Jurkat, Clone E6-1 (cell line): ENCODE measurements at regions not wholly inside any gene's neighbourhood (a gene's known extent, or its start where the extent isn't known, plus 50 kb on each side); places are given as distances from the start of the nearest gene placed in this dataset.

Experiments used
- DNase-seq: peaks from one replicate; pipeline ENCODE4 v3.0.0-alpha.2; 2011; ENCODE audit warnings: low read depth, low spot score
- H3K4me3 ChIP-seq: 2 replicates; pipeline ENCODE4 v1.5.1; 2011; ENCODE audit warnings: mild to moderate bottlenecking, low read length, control low read depth, moderate library complexity

DNA sequence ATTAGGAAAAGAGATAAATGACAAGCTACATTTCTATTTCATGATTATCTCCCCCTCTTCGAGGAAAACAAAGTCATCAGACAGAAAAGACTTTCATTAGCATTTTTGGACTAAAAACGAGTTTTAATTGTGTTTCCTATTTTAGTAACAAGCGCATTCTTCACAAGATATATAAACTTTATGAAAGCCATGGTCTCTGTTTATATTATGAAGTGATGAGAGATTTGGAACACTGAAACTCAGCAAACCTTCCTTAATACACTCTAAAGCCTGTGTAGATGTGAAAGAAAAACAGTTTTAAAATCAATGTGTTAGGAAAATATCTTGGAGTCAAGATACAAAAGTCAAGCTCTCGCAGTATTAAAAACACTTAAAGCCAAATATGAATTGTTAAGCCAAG, 539.1 kb downstream of the LRFN5 start:
- DNase-seq = no peak
- H3K4me3 ChIP-seq = no peak overlapping the region

GRCh38 chr14:42143114-42143513, 536.4 kb downstream of the LRFN5 start:
- DNase-seq = no peak

DNA sequence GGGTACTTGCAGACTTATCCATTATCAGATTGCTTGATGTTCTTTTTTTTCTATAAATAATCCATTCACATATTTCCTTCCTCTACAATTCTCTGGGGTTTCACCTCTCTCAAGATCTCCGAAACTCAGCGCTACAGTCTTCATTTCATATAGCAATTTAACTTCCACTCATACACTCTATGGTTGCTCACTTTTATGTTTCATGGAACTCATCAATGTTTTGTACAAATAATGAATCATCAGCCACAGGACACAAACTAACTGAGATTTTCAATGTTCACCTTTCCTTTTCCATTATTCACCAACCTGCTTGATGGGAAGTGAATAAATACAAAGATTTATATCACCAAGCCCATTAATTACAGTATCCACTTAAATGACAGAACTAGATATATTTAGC, 534.7 kb downstream of the LRFN5 start:
- H3K4me3 ChIP-seq = no peak overlapping the region
- DNase-seq = no peak

More at GRCh38 chr14:42143114-42143513, 536.4 kb downstream of the LRFN5 start:
- H3K4me3 ChIP-seq = no peak overlapping the region

DNA sequence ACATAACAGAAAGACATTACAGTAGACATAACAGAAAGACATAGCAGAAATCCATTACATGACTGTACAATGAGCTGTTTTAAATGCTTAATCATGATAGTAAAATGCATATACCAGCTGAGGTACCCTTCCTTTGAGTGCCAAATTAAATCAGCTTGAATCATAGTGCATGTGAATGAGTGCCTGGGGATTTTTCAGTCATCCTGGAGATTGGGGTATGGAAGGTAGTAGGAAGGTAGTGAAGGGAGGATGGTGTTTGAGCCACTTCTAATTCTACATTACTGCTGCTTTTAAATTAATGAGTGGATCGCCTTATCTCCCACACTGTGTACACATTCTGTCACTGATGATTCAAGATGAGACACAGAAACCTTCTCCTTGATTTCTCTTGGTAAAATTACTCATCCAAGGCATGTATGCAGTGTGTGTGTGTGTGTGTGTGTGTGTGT, 534.2 kb downstream of the LRFN5 start:
- no peak overlapping the region for H3K4me3 ChIP-seq
- DNase-seq = no peak

- no peak overlapping the region for H3K4me3 ChIP-seq
- no peak for DNase-seq
Measured at GRCh38 chr14:42140001-42140400, 533.3 kb downstream of the LRFN5 start.

DNA sequence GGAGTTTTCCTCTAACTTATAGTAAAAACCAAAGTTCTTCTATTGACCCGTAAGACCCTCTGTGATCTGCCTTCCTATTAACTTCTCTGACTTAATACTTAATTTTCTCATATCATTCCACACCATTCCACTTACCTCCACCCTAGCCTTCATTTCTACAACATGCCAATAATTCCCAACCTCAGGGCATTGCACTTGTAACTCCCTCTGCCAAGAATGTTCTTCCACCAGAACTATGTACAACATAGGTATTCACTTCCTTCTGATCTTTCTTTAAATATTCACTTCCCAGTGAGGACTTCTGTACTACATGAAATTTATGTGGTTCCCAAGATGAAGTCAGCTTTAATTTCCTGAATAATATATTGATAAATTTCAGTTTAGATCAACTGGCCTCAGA, 531.7 kb downstream of the LRFN5 start:
- no peak overlapping the region for H3K4me3 ChIP-seq
- DNase-seq = no peak

- no peak overlapping the region for H3K4me3 ChIP-seq
- no peak for DNase-seq
Measured at GRCh38 chr14:42130815-42131214, 524.1 kb downstream of the LRFN5 start.

DNA sequence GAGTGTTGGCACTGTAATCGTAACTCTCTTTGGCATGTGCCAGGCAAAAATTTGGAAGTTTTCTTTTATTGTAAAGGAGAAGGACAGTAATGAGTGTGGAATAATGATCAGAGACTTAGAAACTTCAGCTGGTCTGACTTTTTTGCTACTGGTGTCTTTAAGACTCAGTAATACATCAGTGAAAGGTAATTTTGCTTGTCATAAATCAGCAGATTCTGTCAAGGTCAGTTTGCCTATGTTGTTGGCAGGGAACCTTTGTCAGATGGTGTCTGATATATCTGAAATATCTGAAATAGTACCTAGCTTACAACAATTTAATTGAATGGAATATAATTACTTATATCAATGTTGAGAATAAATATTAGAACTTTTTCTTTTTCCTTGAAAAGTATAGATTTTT, 516.9 kb downstream of the LRFN5 start:
- H3K4me3 ChIP-seq = no peak overlapping the region
- no peak for DNase-seq

- no peak for DNase-seq
- no peak overlapping the region for H3K4me3 ChIP-seq
Measured at GRCh38 chr14:42113358-42114069, 506.8 kb downstream of the LRFN5 start.

- DNase-seq = no peak
Measured at GRCh38 chr14:42112108-42112507, 505.4 kb downstream of the LRFN5 start.

DNA sequence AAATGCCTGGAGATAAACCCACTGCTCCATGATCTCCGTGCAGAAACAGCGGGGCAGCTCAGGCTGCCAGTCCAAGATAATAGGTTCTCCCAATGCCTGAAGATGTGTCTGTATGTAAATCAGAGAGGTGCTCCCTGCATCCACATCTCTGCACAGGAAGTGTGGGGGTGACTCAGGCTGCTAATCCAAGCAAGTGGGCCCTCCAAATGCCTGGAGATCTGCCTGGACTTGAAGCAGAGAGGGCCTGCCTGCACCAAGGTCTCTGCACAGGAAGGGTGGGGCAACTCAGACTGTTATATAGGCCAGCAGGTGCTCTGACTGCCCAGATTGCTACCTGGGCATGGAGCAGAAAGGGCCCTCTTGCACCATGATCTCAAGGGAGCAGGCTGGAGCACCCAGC, 504.7 kb downstream of the LRFN5 start:
- no peak overlapping the region for H3K4me3 ChIP-seq
- DNase-seq = no peak

More at GRCh38 chr14:42112108-42112507, 505.4 kb downstream of the LRFN5 start:
- no peak overlapping the region for H3K4me3 ChIP-seq

DNA sequence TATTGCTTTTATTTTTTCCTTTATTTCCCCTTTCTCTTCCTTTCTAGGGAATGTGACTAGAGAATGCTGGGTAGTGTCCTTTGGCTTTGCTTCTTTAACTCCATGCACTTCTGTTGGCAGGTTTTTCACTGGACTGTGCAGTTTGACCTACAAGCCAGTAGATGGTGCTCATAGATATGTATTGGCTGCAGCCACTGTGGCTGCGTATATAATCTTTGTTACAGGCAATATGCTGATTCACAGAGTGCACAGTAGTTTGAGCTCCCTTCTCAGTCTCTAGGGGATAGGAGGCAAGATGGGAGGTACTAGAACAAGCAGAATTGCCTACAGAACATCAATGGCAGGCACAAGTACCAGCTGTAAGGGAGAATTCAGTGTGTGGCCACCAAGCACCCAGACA, 503.5 kb downstream of the LRFN5 start:
- DNase-seq = no peak
- no peak overlapping the region for H3K4me3 ChIP-seq

DNA sequence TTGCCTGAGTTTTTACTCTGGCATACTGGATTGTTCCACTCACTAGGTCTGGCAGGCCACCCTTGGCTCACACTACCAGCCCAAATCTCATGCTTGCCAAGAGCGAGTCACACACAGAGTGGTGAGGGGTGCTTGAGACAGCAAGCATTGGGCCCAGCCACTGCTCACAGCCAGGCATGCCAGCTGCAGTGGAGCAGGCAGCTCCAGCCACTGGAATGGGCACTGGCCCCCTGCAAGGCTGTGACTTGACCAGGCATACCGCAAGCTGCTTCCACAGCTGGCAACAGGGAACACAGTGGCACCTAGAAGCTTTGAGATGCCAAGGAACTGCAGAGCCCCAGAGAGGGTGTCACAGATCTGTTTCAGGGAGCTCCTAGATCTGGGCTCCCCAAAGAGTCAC, 488.5 kb downstream of the LRFN5 start:
- no peak overlapping the region for H3K4me3 ChIP-seq
- no peak for DNase-seq

DNA sequence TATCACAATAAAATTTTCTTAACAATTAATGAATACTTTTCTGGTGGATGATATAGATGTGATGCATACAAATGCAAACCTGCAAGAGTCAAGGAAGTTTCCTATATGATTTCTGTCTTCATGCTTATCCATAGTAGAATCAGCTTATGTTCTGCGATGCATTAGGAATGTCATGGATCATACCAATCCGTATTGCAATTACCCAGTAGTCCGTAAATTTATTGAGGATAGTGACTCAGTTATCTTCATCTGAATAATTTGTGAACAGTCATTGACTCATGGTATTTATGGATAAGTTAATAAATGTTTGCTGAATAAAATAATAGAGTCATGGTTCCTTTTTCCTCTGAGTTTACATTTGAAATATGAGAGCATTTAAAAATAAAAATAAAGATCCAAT, 483.4 kb downstream of the LRFN5 start:
- DNase-seq = no peak

GRCh38 chr14:42079911-42080310, 473.2 kb downstream of the LRFN5 start:
- H3K4me3 ChIP-seq = no peak overlapping the region
- DNase-seq = no peak

More for the DNA sequence above, 483.4 kb downstream of the LRFN5 start:
- no peak overlapping the region for H3K4me3 ChIP-seq

- H3K4me3 ChIP-seq = no peak overlapping the region
- no peak for DNase-seq
Measured at GRCh38 chr14:42078345-42078744, 471.7 kb downstream of the LRFN5 start.

- H3K4me3 ChIP-seq = no peak overlapping the region
- DNase-seq = no peak
Measured at GRCh38 chr14:42070031-42070430, 463.4 kb downstream of the LRFN5 start.

- no peak for DNase-seq
- no peak overlapping the region for H3K4me3 ChIP-seq
Measured at GRCh38 chr14:42057111-42057510, 450.4 kb downstream of the LRFN5 start.

DNA sequence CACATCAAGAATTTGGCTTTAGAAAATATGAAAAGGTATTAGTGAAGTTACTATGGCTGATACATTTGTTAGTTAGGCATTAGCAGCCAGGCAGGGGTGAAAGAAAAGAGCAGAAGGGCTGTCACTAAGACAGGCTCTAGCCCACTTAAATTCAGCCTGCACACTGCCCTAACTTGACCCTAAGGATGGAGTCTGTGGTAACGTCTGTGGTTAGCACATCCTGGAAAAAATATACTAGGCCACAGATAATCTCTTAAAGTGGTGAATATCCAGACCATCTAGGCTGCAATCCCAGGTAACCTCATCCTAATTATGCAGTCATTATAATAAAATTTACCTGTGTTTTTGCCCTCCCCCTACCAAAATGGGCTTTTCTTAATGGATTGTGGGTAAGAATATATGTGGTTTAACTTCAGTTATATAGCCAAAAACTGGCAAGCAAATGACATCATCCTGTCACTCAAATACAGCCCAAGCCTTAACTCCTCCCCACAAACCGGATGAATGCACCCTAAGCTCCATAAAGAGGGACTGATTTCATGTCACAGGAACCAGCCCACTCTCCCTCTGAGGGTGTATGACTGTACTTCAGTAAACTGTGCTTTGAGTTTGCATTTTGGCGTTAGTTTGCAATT, 440.9 kb downstream of the LRFN5 start:
- no peak overlapping the region for H3K4me3 ChIP-seq
- DNase-seq = no peak

DNA sequence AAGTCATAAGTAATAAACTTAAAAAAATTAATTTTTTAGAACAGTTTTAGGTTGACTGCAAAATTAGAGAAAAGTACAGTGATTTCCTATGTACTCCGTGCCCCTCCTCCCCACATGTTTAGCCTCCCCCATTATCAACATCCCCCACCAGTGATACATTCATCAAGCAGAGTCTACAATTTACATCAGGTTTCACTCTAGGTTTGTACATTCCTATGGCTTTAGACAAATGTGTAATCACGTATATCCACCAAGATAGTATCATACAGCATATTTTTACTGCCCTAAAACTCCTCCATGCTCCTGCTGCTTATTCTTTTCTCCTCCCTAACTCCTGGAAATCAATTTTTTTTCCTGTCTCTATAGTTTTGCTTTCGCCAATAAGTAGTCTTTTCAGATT, 438.7 kb downstream of the LRFN5 start:
- H3K4me3 ChIP-seq = no peak overlapping the region
- no peak for DNase-seq

DNA sequence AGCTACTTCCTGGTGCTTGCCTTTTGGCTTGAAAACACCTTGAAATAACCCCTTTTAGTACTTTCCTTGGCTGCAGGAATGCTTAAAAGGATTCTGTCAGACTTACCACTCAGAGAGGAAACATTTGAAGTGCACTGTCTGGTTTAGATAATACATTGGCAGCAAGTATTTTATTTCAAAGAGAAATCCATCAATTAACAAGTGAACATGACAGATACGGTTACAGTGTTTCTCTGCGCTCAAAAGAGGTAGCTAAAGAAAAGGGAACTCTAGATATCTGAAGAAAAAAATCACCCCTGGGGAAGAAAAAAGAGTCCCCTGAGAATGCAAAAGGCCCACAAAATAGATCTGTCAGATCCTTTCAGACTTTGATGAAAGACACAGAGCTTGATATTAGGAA, 421.9 kb downstream of the LRFN5 start:
- no peak for DNase-seq
- H3K4me3 ChIP-seq = no peak overlapping the region
